GM12878 (cell line): ENCODE measurements at regions not wholly inside any gene's neighbourhood (a gene's known extent, or its start where the extent isn't known, plus 50 kb on each side); places are given as distances from the start of the nearest gene placed in this dataset.

Experiments used
- ATAC-seq: fragments of 200-7000 bp; cut with Tn5 transposase; 3 replicates; pipeline ENCODE4 v1.9.1; 2020; ENCODE audit warnings: mild to moderate bottlenecking, moderate library complexity
- BruUV-seq: library from RNA; stranded (reverse); fragments of 400-500 nt; replicated peaks from 2 replicates; lab custom pipeline; 2021; lab: Mats Ljungman, UMichigan
- CTCF ChIA-PET: fragments of 300-600 bp; sonication (Branson Sonifier 250); formaldehyde crosslinking; extraction: SDS; loops from one replicate; lab custom pipeline; 2021; ENCODE audit warnings: inconsistent platforms; lab: Yijun Ruan, JAX
- POLR2A ChIA-PET: fragments of 350-600 bp; formaldehyde crosslinking; extraction: SDS; loops from one replicate; lab custom pipeline; 2021; ENCODE audit warnings: inconsistent platforms; lab: Charles Lee
- RAD21 ChIA-PET: fragments of 300-600 bp; sonication (Branson Sonifier 250); formaldehyde crosslinking; loops from one replicate; lab custom pipeline; 2023; ENCODE audit warnings: antibody characterized with exemption; ENCODE audit not compliant: unreplicated experiment; lab: Charles Lee
- SMC1A ChIA-PET: fragments of 300-600 bp; sonication (Branson Sonifier 250); formaldehyde crosslinking; loops from one replicate; lab custom pipeline; 2023; ENCODE audit not compliant: unreplicated experiment, uncharacterized antibody; lab: Charles Lee
- DNase-seq: peaks from one replicate; pipeline ENCODE4 v3.0.0-alpha.2; 2011; ENCODE audit warnings: low read depth, low spot score
- FAIRE-seq: peaks from 3 replicates; lab custom pipeline; 2011; peaks lifted over from hg19 to GRCh38; lab: Jason Lieb, UNC
- H2AFZ ChIP-seq: 2 replicates; pipeline ENCODE4 v1.6.0; 2011; ENCODE audit warnings: low read depth, low read length, control low read depth; ENCODE audit not compliant: control insufficient read depth
- H3K27ac ChIP-seq: 2 replicates; pipeline ENCODE4 v1.5.1; 2011; ENCODE audit warnings: control low read depth; ENCODE audit not compliant: control insufficient read depth, insufficient read depth
- H3K27me3 ChIP-seq, 2 experiments: replicated peaks in 1 of 2; 2 replicates each; pipeline versions ENCODE4 v1.6.0 to v1.6.1; 2011; ENCODE audit warnings: low read length in 1 of 2; ENCODE audit not compliant: control insufficient read depth in 2 of 2, insufficient read depth in 2 of 2
- H3K36me3 ChIP-seq, 2 experiments: 2 replicates each; pipeline ENCODE4 v1.5.1; 2011; ENCODE audit warnings: low read length in 1 of 2; ENCODE audit not compliant: control insufficient read depth in 2 of 2, insufficient read depth in 2 of 2
- H3K4me1 ChIP-seq: 2 replicates; pipeline ENCODE4 v1.6.1; 2011; ENCODE audit warnings: mild to moderate bottlenecking, low read length, moderate library complexity, mixed read lengths; ENCODE audit not compliant: control insufficient read depth, insufficient read depth
- H3K4me2 ChIP-seq: 2 replicates; pipeline ENCODE4 v1.6.0; 2011; ENCODE audit warnings: control low read depth; ENCODE audit not compliant: control insufficient read depth, insufficient read depth
- H3K4me3 ChIP-seq: fragments of 200-600 bp; sonication (generic); 2 replicates; pipeline ENCODE4 v1.5.1; 2016
- H3K79me2 ChIP-seq: 2 replicates; pipeline ENCODE4 v1.6.0; 2011; ENCODE audit warnings: low read length; ENCODE audit not compliant: control insufficient read depth, insufficient read depth
- H3K9ac ChIP-seq: 2 replicates; pipeline ENCODE4 v1.8.0; 2011; ENCODE audit warnings: low read length, control low read depth, mixed read lengths; ENCODE audit not compliant: control insufficient read depth, insufficient read depth
- H3K9me3 ChIP-seq: replicated peaks from 3 replicates; pipeline ENCODE4 v1.5.1; 2011; ENCODE audit warnings: mild to moderate bottlenecking, low read length; ENCODE audit not compliant: control insufficient read depth, insufficient read depth
- H4K20me1 ChIP-seq: 2 replicates; pipeline ENCODE4 v1.6.0; 2011; ENCODE audit not compliant: control insufficient read depth, insufficient read depth
- BACH1 ChIP-seq: fragments of 450-650 bp; IDR thresholded peaks from 2 replicates; pipeline ENCODE4 v1.6.1; 2017; ENCODE audit warnings: mild to moderate bottlenecking, borderline replicate concordance
- CHD2 ChIP-seq: IDR thresholded peaks from 2 replicates; pipeline ENCODE4 v1.6.1; 2011; ENCODE audit warnings: low read depth, low read length, improper control_type of control experiment, borderline replicate concordance
- CHD4 ChIP-seq: fragments of 200-600 bp; sonication (generic); IDR thresholded peaks from 2 replicates; pipeline ENCODE4 v1.6.1; 2016; ENCODE audit warnings: mild to moderate bottlenecking
- CREM ChIP-seq: IDR thresholded peaks from 2 replicates; pipeline ENCODE4 v1.6.1; 2014; ENCODE audit warnings: antibody characterized with exemption, low read depth
- EP300 ChIP-seq, 2 experiments: fragments of 150-350 bp in 1 of 2; IDR thresholded peaks; 2 replicates each; pipeline ENCODE4 v1.6.1; 2011 to 2012; ENCODE audit warnings: low read depth in 2 of 2, low read length in 2 of 2, borderline replicate concordance in 1 of 2, improper control_type of control experiment in 1 of 2, inconsistent platforms in 1 of 2; ENCODE audit not compliant: control insufficient read depth in 1 of 2
- EZH2 ChIP-seq: IDR thresholded peaks from 2 replicates; pipeline ENCODE4 v1.6.1; 2012; ENCODE audit warnings: low read depth, mild to moderate bottlenecking, control low read depth, inconsistent platforms, low read length, borderline replicate concordance; ENCODE audit not compliant: control insufficient read depth
- LARP7 ChIP-seq: fragments of 450-650 bp; IDR thresholded peaks from 2 replicates; pipeline ENCODE4 v1.6.1; 2017; ENCODE audit warnings: mild to moderate bottlenecking
- MYB ChIP-seq: fragments of 150-350 bp; IDR thresholded peaks from 2 replicates; pipeline ENCODE4 v1.6.1; 2014; ENCODE audit warnings: mild to moderate bottlenecking, low read depth, low read length, borderline replicate concordance
- NRF1 ChIP-seq: conservative IDR thresholded peaks from 2 replicates; pipeline ENCODE4 v1.6.1; 2011; ENCODE audit warnings: mild to moderate bottlenecking, low read depth, low read length, improper control_type of control experiment
- POU2F2 ChIP-seq: IDR thresholded peaks from 3 replicates; pipeline ENCODE4 v1.6.1; 2011; ENCODE audit warnings: low read depth, mild to moderate bottlenecking, low read length, borderline replicate concordance
- SP1 ChIP-seq: IDR thresholded peaks from one replicate; pipeline ENCODE4 v1.6.1; 2011; ENCODE audit warnings: low read depth, low read length
- SREBF1 ChIP-seq: IDR thresholded peaks from 2 replicates; pipeline ENCODE4 v1.6.1; 2012; ENCODE audit warnings: mild to moderate bottlenecking, low read length
- STAT3 ChIP-seq: IDR thresholded peaks from 2 replicates; pipeline ENCODE4 v1.6.1; 2011; ENCODE audit warnings: low read depth, low read length, improper control_type of control experiment
- TAF1 ChIP-seq: IDR thresholded peaks from 2 replicates; pipeline ENCODE4 v1.6.1; 2011; ENCODE audit warnings: mild to moderate bottlenecking, low read depth, low read length, borderline replicate concordance
- YY1 ChIP-seq: IDR thresholded peaks from 2 replicates; pipeline ENCODE4 v1.6.1; 2011; ENCODE audit warnings: low read depth, mild to moderate bottlenecking, low read length
- ZNF217 ChIP-seq: fragments of 450-650 bp; IDR thresholded peaks from 2 replicates; pipeline ENCODE4 v1.6.1; 2017; ENCODE audit warnings: antibody characterized with exemption, mild to moderate bottlenecking
- ZNF622 ChIP-seq: fragments of 450-650 bp; IDR thresholded peaks from 2 replicates; pipeline ENCODE4 v1.6.1; 2017; ENCODE audit warnings: mild to moderate bottlenecking, inconsistent platforms
- WGBS: methylation state at CpG from one replicate; pipeline ENCODE4 v1.1.6; 2016; ENCODE audit warnings: low lambda C conversion rate; ENCODE audit not compliant: insufficient replicate concordance, insufficient coverage; ENCODE audit errors: missing lambda C conversion rate; 5-methylcytosine and 5-hydroxymethylcytosine counted together
- in situ Hi-C: fragments of 300-500 bp; cut with MboI; formaldehyde crosslinking; loops from 9 replicates; pipeline ENCODE4 v1.14.3; 2018; ENCODE audit warnings: mixed read lengths
- intact Hi-C: fragments of 100-400 bp; cut with micrococcal nuclease; formaldehyde crosslinking; loops from one replicate; pipeline ENCODE4 v1.14.2; 2022; ENCODE audit not compliant: unreplicated experiment
- TF ChIP-seq, protein P1 (sequence below): fragments of 450-650 bp; IDR thresholded peaks from 2 replicates; pipeline ENCODE4 v1.6.1; 2017; ENCODE audit warnings: mild to moderate bottlenecking, moderate library complexity
- TF ChIP-seq, protein P2 (sequence below), 3 experiments: IDR thresholded peaks in 2 of 3; conservative IDR thresholded peaks in 1 of 3; 2 replicates each; pipeline ENCODE4 v1.5.1; 2011; ENCODE audit warnings: low read depth in 3 of 3, low read length in 3 of 3, mild to moderate bottlenecking in 3 of 3, control low read depth in 2 of 3, moderate library complexity in 2 of 3, inconsistent platforms in 1 of 3, mixed read lengths in 1 of 3; ENCODE audit not compliant: control insufficient read depth in 2 of 3, insufficient read depth in 1 of 3; ENCODE audit errors: extremely low read depth in 1 of 3

DNA sequence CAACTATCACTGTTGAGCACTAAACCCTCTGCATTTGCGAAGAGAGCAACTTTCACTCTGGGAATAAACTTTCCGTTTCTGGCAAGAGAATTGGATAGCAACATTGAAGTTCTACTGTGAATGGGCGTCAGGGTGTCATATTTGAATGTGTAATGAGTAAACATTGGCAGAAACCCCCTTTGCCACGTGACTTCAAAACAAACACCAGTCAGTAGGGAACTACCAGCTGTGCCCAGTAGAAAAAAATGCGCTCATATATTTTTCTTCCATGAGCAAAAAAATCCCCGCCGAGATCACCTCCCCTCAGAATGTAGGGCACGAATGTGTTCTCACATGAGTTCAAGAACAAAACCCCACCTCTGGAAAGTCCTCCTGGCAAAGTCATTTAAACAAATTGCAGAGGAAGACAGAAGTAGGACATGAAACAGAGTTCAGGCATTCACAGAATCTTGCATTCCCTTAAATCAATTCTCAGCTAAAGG is 80.6 kb downstream of the BTG1 start:
- intact Hi-C loops = loop anchor here (1.0 kb wide), 1 partner anchor 69 kb away; no protein-coding TSS in a partner anchor
- CTCF ChIA-PET = interaction anchor here (0.7 to 1.3 kb wide), 2 partner anchors 13 to 500 kb away, joined by 3 read pairs; no protein-coding TSS in a partner anchor
- Histone ChIP-seq H2AFZ (peak overlapping the region; percentile 59), H3K4me1 (peaks cover 13% of the 10 kb centered on the region), H3K4me2 (peak overlapping the region; percentile 50), H3K27me3 (no peaks in the 10 kb centered on the region), H3K36me3 (no peaks in the 10 kb centered on the region), H3K9me3 (peaks cover 2% of the 10 kb centered on the region; the same call in 2 of the 3 replicates), H4K20me1 (no peaks in the 10 kb centered on the region), H3K4me3 (no peak overlapping the region), H3K9ac (no peak overlapping the region), H3K27ac (peak overlapping the region; percentile 3), H3K79me2 (no peaks in the 10 kb centered on the region; the same call in 1 of the 2 replicates)
- WGBS = 12% methylated on average over 8 of the region's 8 CpGs
- in situ Hi-C loops = no loop called here
- no TSS peak for BruUV-seq
- peak; percentile 78 for DNase-seq
- POLR2A ChIA-PET = interaction anchor here (1.0 to 4.0 kb wide), 4 partner anchors 15 to 69 kb away, joined by 3 to 19 read pairs (median 6); no protein-coding TSS in a partner anchor
- SMC1A ChIA-PET = interaction anchor here (0.9 to 7.9 kb wide), 8 partner anchors 10 to 67 kb away, joined by 3 to 95 read pairs (median 8); no protein-coding TSS in a partner anchor
- RAD21 ChIA-PET = interaction anchor here (0.7 to 2.1 kb wide), 11 partner anchors 10 to 437 kb away, joined by 3 to 11 read pairs (median 4); partner anchors contain the start of gene BTG1
- ATAC-seq = peak; percentile 81
- no peak for FAIRE-seq
- no peak for TF ChIP-seq CHD2
- TF ChIP-seq LARP7 = no peak
- 0 out of 2 replicates have a peak, but pooled peaks have one; percentile 11 for TF ChIP-seq CREM
- no peak for TF ChIP-seq ZNF622
- TF ChIP-seq YY1 = no peak
- no peak for TF ChIP-seq NRF1
- TF ChIP-seq BACH1 = no peak
- TF ChIP-seq SP1 = no peak
- no peak for TF ChIP-seq EZH2
- peak; percentile 62; the same call in 1 of the 3 replicates for TF ChIP-seq POU2F2
- no peak for TF ChIP-seq MYB
- no peak for TF ChIP-seq CHD4
- TF ChIP-seq, protein P1, sequence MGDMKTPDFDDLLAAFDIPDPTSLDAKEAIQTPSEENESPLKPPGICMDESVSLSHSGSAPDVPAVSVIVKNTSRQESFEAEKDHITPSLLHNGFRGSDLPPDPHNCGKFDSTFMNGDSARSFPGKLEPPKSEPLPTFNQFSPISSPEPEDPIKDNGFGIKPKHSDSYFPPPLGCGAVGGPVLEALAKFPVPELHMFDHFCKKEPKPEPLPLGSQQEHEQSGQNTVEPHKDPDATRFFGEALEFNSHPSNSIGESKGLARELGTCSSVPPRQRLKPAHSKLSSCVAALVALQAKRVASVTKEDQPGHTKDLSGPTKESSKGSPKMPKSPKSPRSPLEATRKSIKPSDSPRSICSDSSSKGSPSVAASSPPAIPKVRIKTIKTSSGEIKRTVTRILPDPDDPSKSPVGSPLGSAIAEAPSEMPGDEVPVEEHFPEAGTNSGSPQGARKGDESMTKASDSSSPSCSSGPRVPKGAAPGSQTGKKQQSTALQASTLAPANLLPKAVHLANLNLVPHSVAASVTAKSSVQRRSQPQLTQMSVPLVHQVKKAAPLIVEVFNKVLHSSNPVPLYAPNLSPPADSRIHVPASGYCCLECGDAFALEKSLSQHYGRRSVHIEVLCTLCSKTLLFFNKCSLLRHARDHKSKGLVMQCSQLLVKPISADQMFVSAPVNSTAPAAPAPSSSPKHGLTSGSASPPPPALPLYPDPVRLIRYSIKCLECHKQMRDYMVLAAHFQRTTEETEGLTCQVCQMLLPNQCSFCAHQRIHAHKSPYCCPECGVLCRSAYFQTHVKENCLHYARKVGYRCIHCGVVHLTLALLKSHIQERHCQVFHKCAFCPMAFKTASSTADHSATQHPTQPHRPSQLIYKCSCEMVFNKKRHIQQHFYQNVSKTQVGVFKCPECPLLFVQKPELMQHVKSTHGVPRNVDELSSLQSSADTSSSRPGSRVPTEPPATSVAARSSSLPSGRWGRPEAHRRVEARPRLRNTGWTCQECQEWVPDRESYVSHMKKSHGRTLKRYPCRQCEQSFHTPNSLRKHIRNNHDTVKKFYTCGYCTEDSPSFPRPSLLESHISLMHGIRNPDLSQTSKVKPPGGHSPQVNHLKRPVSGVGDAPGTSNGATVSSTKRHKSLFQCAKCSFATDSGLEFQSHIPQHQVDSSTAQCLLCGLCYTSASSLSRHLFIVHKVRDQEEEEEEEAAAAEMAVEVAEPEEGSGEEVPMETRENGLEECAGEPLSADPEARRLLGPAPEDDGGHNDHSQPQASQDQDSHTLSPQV = no peak
- no peak for TF ChIP-seq TAF1
- TF ChIP-seq ZNF217 = no peak
- TF ChIP-seq STAT3 = no peak
- TF ChIP-seq, protein P2, sequence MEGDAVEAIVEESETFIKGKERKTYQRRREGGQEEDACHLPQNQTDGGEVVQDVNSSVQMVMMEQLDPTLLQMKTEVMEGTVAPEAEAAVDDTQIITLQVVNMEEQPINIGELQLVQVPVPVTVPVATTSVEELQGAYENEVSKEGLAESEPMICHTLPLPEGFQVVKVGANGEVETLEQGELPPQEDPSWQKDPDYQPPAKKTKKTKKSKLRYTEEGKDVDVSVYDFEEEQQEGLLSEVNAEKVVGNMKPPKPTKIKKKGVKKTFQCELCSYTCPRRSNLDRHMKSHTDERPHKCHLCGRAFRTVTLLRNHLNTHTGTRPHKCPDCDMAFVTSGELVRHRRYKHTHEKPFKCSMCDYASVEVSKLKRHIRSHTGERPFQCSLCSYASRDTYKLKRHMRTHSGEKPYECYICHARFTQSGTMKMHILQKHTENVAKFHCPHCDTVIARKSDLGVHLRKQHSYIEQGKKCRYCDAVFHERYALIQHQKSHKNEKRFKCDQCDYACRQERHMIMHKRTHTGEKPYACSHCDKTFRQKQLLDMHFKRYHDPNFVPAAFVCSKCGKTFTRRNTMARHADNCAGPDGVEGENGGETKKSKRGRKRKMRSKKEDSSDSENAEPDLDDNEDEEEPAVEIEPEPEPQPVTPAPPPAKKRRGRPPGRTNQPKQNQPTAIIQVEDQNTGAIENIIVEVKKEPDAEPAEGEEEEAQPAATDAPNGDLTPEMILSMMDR (IDR thresholded peaks at IDR 0.05 in 2 of 3, conservative IDR thresholded peaks at IDR 0.05 in 1 of 3; ENCODE audit: control insufficient read depth in 2 of 3, extremely low read depth in 1 of 3, insufficient read depth in 1 of 3, low read depth in 3 of 3, low read length in 3 of 3) = no peak
- TF ChIP-seq SREBF1 = no peak
- TF ChIP-seq EP300 (IDR thresholded peaks at IDR 0.05; ENCODE audit: borderline replicate concordance in 1 of 2, control insufficient read depth in 1 of 2, low read depth in 2 of 2, low read length in 2 of 2) = peak; percentile 25 to 46; a peak in 1 of 4 replicates
